ENCODE measurements at regions not wholly inside any gene's neighbourhood (a gene's known extent, or its start where the extent isn't known, plus 50 kb on each side); places are given as distances from the start of the nearest gene placed in this dataset.

GRCh38 chr5:36414869-36415282 lies 113.2 kb upstream of the RANBP3L start:
- Histone ChIP-seq H3K27me3 (ENCODE audit: insufficient read depth, poor library complexity, severe bottlenecking) (no peaks in the 10 kb centered on the region), H3K4me3 (replicated peaks; ENCODE audit: insufficient read depth, low read length) (no peak overlapping the region), H3K27ac (replicated peaks) (no peak overlapping the region; the same call in 1 of the 2 replicates)
- DNase-seq (ENCODE audit: low read depth in 1 of 2, low spot score in 1 of 2), result peak in 1 of 2 experiments; percentile 22
- no peak for TF ChIP-seq GABPA (IDR thresholded peaks at IDR 0.05; ENCODE audit: low read depth)
- TF ChIP-seq, protein P1, sequence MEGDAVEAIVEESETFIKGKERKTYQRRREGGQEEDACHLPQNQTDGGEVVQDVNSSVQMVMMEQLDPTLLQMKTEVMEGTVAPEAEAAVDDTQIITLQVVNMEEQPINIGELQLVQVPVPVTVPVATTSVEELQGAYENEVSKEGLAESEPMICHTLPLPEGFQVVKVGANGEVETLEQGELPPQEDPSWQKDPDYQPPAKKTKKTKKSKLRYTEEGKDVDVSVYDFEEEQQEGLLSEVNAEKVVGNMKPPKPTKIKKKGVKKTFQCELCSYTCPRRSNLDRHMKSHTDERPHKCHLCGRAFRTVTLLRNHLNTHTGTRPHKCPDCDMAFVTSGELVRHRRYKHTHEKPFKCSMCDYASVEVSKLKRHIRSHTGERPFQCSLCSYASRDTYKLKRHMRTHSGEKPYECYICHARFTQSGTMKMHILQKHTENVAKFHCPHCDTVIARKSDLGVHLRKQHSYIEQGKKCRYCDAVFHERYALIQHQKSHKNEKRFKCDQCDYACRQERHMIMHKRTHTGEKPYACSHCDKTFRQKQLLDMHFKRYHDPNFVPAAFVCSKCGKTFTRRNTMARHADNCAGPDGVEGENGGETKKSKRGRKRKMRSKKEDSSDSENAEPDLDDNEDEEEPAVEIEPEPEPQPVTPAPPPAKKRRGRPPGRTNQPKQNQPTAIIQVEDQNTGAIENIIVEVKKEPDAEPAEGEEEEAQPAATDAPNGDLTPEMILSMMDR (IDR thresholded peaks at IDR 0.05; ENCODE audit: insufficient read depth, low read length), result no peak

DNA sequence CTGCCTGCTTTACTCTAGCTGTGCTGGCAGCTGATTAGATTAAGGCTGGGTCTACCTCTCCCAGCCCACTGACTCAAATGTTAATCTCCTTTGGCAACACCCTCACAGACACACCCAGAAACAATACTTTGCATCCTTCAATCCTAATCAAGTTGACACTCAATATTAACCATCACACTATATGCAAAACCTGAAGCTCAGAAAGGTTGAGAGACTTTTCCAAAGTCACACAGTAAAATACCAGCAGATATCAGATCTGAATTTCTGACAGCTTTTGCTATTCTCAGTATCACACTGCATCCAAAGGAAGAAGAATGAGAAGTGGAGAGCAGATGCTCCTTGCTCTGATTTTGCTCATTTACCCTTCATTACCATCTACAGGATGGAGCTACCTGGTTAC lies 114.9 kb upstream of the RANBP3L start:
- no peak for TF ChIP-seq REST (IDR thresholded peaks at IDR 0.05; ENCODE audit: insufficient replicate concordance, low read depth)
- TF ChIP-seq POLR2AphosphoS5 (IDR thresholded peaks at IDR 0.05; ENCODE audit: low read depth), result no peak
- Histone ChIP-seq H3K4me3 (replicated peaks; ENCODE audit: insufficient read depth, low read length) (no peak overlapping the region), H3K27ac (replicated peaks) (no peak overlapping the region), H3K27me3 (ENCODE audit: insufficient read depth, poor library complexity, severe bottlenecking) (no peaks in the 10 kb centered on the region)
- no peak for DNase-seq (ENCODE audit: low read depth in 1 of 2, low spot score in 1 of 2)

- H3K4me3 ChIP-seq (replicated peaks; ENCODE audit: insufficient read depth, low read length), result no peak overlapping the region
- TF ChIP-seq GABPA (IDR thresholded peaks at IDR 0.05; ENCODE audit: low read depth) (no peak), REST (IDR thresholded peaks at IDR 0.05; ENCODE audit: insufficient replicate concordance, low read depth) (no peak), POLR2AphosphoS5 (IDR thresholded peaks at IDR 0.05; ENCODE audit: low read depth) (no peak), SPI1 (IDR thresholded peaks at IDR 0.05; ENCODE audit: borderline replicate concordance, low read depth) (no peak)
- TF ChIP-seq, protein P1 (IDR thresholded peaks at IDR 0.05; ENCODE audit: insufficient read depth, low read length), result no peak
- no peak for DNase-seq (ENCODE audit: low read depth in 1 of 2, low spot score in 1 of 2)
- no peaks in the 10 kb centered on the region for H3K27me3 ChIP-seq (ENCODE audit: insufficient read depth, poor library complexity, severe bottlenecking)
- H3K27ac ChIP-seq (replicated peaks), result no peak overlapping the region
Observed at GRCh38 chr5:36417221-36417620, 115.5 kb upstream of the RANBP3L start.

- DNase-seq (ENCODE audit: low read depth in 1 of 2, low spot score in 1 of 2), result no peak
- Histone ChIP-seq H3K27me3 (ENCODE audit: insufficient read depth, poor library complexity, severe bottlenecking) (no peaks in the 10 kb centered on the region), H3K27ac (replicated peaks) (no peak overlapping the region), H3K4me3 (replicated peaks; ENCODE audit: insufficient read depth, low read length) (no peak overlapping the region)
- TF ChIP-seq REST (IDR thresholded peaks at IDR 0.05; ENCODE audit: insufficient replicate concordance, low read depth) (no peak), POLR2AphosphoS5 (IDR thresholded peaks at IDR 0.05; ENCODE audit: low read depth) (no peak), GABPA (IDR thresholded peaks at IDR 0.05; ENCODE audit: low read depth) (no peak), SPI1 (IDR thresholded peaks at IDR 0.05; ENCODE audit: borderline replicate concordance, low read depth) (no peak)
- TF ChIP-seq, protein P1 (IDR thresholded peaks at IDR 0.05; ENCODE audit: insufficient read depth, low read length), result no peak
Observed at GRCh38 chr5:36417668-36418067, 116.0 kb upstream of the RANBP3L start.

Measured in HL-60 (cell line).